ENCODE measurements at regions not wholly inside any gene's neighbourhood (a gene's known extent, or its start where the extent isn't known, plus 50 kb on each side); places are given as distances from the start of the nearest gene placed in this dataset.

- DNase-seq, result no peak
These were observed 334.0 kb upstream of the NR2F2 start for GRCh38 chr15:95996494-95996893.

DNA sequence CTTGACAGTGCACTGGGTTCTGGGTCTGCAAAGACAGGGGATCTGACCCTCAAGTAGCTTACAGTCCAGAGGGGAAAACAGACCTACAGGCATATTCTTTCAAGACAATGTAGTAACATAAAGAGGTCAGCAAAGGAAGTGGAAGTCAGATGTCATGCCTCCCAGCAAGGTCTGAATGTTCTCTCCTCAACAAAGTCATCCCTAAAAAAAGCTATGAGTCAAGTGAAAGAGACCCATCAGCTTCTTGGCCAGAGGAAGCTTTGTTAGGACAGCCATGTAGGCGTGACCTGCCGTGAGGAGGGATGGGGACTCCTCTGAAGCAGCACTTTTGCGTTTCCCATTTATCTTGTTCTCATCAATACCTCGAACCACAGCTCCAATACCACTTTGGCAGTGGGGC is 331.6 kb upstream of the NR2F2 start:
- no peak for DNase-seq

DNA sequence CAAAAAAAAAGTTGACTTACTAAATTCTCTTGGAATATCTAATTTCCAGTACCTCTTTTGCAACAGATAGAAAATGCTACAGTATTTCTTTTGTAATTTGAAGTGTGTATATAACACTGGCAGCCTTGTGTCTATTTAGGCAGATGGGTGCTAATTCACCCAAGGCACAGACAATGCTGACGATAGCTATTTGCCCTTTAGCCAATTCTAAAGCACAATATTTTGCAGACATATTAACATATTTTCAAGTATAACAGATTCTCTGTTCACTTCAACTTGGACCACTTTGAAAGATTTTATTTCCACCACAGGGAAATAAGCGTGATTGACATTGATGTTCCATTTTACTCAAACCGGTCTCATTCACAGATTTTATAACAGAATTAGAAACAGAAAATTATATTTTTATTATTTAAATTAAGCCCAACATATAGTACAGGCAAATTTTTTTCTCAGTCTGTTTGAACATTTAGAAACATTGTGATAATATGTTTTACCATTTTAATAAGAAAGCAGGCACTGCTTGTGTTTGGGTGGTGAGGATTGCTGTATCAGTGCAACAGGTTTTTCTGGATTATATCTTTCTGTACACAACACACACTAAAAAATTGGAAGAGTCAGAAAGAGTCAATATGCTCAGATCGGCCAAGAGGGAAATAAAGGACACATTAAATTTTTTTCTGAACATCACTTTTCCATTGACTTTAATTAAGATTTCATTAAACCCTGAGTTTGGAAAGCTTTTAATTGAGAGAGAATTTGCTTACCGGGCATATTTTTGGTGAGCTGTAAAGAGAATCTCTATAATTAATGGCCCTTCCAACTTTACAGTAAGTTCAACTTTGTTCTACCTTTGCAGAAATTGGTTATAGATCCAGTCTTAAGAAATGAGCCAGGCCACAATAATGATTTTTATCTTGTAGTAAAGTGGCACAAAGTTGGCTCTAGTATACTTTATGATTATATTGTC is 327.3 kb upstream of the NR2F2 start:
- no peak for DNase-seq

- DNase-seq, result no peak
These were observed 324.6 kb upstream of the NR2F2 start for GRCh38 chr15:96005906-96006305.

DNA sequence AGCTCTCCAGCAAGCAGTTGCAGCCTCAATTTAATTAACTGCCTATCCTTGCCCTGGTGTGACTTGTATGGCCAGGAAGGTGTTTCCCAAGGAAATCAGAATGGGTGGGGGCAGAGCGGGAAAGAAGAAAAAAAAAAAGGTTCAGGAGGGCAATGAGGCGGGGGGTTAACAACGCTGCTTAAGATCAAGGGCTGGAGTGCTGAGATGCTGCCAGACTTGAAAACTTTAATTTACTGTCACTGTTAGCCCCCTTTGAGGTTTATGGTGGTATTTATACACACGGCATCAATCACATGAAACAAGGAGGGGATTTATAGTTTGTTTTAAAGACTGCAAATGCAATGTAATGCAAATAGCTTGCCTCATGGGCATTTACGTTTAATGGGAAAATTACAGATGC is 319.4 kb upstream of the NR2F2 start:
- no peak for DNase-seq

DNA sequence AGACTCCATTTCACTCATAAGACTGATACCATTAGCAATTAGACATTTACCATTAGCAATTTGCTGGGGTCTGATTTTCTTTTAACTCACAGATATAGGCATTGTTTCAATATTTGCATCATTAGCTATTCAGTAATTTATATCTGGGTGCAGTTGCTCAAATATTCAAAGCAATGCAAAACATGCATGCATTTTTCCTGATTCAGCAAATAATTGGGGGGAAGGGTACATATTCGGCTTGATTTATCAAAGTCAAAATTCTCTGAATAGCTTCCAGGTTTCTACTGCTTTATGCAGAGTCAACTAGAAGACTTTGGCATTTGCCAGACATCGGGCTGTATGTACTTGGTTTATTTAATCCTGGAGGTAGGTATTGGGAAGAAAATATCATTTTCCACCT is 315.6 kb upstream of the NR2F2 start:
- DNase-seq, result no peak

DNA sequence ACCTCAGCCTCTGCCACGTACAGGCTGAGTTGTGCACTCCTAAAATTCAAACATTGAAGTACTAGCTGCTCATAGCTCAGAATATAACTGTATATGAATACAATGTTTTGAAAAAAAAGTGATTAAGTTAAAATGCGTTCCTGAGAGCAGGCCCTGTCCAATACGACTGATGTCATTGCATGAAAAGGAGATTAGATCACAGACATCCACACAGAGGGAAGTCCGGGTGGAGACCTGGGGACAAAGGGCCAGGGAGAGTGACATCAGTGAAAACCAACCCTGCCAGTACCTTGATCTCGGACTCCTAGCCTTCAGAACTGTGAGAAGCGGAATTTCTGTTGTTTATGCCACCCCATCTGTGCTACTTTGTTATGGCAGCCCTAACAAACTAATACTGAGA is 311.4 kb upstream of the NR2F2 start:
- DNase-seq, result no peak

GRCh38 chr15:96020133-96020532 is 310.4 kb upstream of the NR2F2 start:
- no peak for DNase-seq

- no peak for DNase-seq
These were observed 309.7 kb upstream of the NR2F2 start for GRCh38 chr15:96020797-96021196.

DNA sequence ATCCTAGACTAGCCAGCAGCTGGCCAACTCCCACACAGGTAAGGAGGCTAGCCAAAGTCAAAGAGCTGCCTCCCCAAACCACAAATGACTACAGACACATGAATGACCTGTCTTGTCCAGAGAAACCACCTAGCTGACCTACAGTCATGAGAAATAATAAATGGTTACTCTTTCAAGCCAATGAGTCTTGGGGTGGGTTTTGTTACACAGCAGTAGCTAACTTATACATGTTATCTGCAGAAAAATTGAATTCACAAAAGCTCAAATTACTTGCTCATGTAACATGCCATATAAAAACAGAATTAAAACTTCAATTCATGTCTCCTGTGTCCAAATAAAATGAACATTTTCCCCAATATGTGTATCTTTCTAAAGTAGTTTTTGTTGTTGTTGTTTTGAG is 307.4 kb upstream of the NR2F2 start:
- no peak for DNase-seq

DNA sequence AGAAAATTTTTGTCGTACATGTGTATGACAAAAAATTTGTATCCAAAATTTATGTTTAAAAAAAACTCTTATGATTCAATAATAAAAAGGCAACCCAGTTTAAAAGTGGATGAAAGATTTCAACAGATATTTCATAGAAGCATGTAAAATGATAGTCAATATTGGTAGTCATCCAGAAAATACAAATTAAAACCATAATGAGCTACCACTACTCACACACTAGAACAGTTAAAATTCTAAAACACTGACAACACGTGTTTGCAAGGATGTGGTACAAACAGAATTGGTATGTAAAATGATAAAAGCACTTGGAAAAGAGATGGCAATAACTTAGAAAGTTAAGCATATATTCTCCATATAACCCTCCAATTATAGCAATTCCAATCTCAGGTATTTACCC is 303.0 kb upstream of the NR2F2 start:
- no peak for DNase-seq

DNA sequence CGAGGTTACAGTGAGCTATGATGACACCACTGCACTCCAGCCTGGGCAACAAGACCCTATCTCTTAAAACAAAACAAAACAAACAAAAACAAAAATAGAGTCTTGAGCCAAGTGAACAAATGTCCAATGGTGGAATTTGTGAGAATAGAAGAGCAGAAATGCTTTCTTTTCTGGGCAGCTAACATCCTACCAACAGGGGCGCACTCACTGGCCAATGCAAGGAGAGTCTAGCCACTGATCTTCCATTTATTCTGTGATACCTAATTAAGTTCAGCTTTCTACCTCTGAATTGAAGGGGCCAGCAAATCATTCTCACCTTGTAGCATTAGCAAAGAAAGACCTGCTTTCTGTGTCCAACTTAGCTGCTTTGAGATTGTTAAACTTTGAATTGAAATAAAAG is 301.9 kb upstream of the NR2F2 start:
- no peak for DNase-seq

GRCh38 chr15:96029172-96029571 is 301.3 kb upstream of the NR2F2 start:
- DNase-seq, result no peak

- DNase-seq, result no peak
These were observed 298.9 kb upstream of the NR2F2 start for GRCh38 chr15:96031426-96032110.

- DNase-seq, result no peak
These were observed 295.4 kb upstream of the NR2F2 start for GRCh38 chr15:96035091-96035490.

DNA sequence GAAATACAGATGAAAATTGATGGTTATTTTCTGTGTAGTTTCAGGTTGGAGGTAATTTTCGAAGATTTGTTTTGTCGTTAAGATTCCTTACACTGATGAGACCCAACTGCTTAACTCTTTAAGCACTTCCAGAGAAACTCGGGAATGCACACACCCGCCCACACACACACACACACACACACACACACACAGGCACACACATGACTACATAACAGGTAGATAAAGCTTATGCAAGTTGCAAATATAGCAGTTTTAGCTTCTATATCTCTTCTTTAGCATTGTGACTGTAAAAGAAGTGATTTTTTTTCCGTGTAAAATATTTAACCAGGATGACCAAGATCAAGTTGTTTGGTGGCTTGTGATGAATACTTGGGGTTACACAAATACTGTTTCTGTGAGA is 294.9 kb upstream of the NR2F2 start:
- no peak for DNase-seq

GRCh38 chr15:96037584-96037983 is 292.9 kb upstream of the NR2F2 start:
- DNase-seq, result no peak

- no peak for DNase-seq
These were observed 292.4 kb upstream of the NR2F2 start for GRCh38 chr15:96038131-96038530.

- DNase-seq, result no peak
These were observed 291.9 kb upstream of the NR2F2 start for GRCh38 chr15:96038650-96039049.

DNA sequence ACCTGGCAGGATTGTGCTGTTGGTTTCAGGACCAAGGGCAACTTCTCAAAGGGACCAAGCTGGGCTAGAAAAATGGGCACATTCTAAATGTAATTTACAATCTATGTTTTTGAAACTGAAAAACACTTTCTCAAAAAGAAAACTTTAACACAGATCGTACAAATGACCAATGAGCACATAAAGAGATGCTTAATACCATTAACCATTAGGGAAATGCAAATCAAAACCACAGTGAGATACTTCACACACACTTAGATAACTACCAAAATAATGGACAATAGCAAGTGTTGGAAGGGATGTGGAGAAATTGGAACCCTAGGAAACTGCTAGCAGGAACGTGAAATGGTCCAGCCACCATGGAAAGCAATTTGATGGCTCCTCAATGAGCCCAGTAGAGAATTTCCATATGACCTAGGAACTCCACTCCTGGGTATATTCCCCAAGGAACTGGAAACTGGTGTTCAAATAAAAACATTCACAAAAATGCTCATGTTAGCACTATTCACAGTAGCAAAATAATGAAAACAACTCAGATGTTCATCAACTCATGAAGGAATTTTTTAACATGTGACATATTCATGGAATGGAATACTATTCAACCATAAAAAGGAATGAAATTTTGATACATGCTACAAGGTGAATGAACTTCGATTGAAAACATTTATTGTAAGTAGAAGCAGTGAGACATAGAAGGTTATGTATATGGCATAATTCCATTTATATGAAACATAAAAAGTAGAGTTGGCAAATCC is 288.3 kb upstream of the NR2F2 start:
- DNase-seq, result no peak

GRCh38 chr15:96042734-96043224 is 287.7 kb upstream of the NR2F2 start:
- no peak for DNase-seq

DNA sequence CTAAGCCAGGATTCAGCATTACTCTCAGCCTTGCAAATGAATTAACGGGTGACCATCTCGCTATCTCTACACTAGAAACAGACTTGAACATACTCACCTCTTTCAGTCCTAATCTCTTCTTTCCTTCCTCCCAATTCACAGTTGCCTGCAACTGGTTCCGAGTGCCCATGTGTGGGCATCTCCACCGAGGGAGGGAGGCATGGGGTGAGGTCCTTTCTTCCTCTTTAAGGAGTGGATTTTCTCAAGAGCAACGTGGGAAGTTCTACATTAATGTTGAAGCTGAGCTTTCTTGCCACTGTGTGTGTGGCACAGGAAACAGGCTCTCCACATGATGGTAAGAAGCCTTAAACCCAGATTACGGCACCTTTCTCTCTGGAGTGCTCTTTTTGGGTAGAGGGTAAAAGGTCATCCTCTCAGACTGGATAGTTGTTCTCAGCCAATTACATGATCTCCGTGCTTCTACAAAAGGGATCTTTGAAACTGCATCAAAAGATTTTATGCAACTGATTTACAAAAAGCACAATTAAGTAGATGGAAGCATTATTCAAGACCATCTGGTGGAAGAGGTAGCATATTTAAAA is 286.8 kb upstream of the NR2F2 start:
- no peak for DNase-seq

Data from muscle of arm (tissue), 1 donor.